GM21717 (cell line): ENCODE measurements at regions not wholly inside any gene's neighbourhood (a gene's known extent, or its start where the extent isn't known, plus 50 kb on each side); places are given as distances from the start of the nearest gene placed in this dataset.
"Not testable (repeated sequence)": the region's sequence is repeated elsewhere in the genome, so short reads cannot be mapped to it uniquely, and the experiment has no call there.

Experiments used
- ATAC-seq: cut with Tn5 transposase; IDR thresholded peaks from one replicate; pipeline ENCODE4 v1.9.1; 2021; ENCODE audit warnings: mild to moderate bottlenecking, moderate library complexity; ENCODE audit not compliant: unreplicated experiment

DNA sequence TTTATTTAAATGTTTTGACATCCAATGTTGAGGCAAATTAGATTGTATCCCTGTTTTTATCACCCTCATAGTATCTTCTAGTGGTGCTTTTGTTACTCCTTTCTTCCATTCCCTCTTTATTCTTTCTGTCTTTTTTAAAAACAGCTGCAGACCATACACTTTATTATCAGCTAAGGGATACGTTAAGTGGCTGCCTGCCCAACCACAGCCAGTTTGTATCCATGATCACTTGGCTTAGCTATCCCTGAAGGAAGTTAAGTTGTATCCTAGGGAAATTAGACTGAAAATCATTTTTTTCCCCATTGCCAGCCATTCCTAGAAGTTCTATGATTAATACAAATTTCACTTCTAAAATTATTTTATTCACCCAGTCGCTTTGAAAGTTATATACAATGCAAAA lies 1032.7 kb downstream of the NR2F1-AS1 start:
- no peak for ATAC-seq

DNA sequence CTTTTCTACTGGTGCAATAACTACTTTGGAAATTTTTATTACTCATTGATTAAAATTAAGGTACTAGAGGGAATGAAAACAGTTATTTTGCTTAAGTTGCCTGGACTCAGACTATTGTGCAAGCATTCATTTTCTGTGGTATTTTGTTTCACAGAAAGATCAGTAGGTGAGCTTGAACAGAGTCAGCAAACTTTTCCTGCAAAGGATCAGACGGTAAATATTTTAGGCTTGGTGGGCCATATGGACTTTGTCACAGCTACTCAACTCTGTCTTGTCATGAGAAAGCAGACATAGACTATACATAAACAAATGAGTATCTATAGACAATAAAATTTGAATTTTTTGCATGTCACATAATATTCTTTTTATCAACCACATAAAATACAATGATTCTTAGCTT lies 1036.4 kb downstream of the NR2F1-AS1 start:
- no peak for ATAC-seq

DNA sequence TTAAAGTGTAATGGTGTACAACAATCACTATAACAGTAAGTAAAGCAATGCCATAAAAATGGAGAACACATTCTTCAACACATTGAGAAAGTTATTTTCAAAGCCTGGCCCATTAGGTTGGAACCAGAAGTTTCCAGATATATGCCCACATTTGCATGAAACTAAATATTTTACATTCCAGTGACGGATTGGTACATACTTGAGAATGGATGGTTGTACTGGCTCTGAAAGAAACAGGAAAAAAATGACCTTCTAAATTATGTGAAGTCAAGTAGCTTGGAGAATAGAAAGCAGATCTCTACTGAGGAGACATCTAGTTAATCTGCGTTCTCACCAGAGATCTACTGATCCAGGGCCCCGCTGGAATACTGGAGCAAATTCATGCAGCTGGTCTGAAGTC lies 1037.0 kb downstream of the NR2F1-AS1 start:
- no peak for ATAC-seq

DNA sequence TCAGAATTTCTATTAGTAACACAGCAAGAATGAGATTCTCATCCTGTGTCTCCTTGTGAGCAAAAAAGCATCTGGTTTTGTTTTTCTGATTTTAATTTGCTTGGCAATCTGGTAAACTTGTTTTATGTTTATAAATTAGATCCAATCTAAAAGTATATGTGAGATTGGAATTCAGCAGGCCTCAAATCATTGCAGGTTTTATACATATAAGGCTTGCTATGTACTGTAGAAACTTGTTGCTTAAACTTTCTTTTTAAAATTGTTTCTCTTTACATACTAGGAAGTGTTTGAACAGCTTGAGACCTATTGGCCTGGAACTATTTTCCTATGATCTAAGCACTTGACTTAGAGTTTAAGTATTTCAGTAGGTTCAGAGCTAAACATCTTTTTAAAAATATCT lies 1037.8 kb downstream of the NR2F1-AS1 start:
- no peak for ATAC-seq

DNA sequence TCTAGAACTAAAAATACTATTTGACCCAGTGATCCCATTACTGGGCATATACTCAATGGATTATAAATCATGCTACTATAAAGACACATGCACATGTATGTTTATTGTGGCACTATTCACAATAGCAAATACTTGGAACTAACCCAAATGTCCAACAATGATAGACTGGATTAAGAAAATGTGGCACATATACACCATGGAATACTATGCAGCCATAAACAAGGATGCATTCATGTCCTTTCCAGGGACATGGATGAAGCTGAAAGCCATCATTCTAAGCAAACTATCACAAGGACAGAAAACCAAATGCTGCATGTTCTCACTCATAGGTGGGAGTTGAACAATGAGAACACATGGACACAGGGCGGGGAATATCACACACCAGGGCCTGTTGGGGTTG lies 1039.0 kb downstream of the NR2F1-AS1 start:
- not testable (repeated sequence) for ATAC-seq

DNA sequence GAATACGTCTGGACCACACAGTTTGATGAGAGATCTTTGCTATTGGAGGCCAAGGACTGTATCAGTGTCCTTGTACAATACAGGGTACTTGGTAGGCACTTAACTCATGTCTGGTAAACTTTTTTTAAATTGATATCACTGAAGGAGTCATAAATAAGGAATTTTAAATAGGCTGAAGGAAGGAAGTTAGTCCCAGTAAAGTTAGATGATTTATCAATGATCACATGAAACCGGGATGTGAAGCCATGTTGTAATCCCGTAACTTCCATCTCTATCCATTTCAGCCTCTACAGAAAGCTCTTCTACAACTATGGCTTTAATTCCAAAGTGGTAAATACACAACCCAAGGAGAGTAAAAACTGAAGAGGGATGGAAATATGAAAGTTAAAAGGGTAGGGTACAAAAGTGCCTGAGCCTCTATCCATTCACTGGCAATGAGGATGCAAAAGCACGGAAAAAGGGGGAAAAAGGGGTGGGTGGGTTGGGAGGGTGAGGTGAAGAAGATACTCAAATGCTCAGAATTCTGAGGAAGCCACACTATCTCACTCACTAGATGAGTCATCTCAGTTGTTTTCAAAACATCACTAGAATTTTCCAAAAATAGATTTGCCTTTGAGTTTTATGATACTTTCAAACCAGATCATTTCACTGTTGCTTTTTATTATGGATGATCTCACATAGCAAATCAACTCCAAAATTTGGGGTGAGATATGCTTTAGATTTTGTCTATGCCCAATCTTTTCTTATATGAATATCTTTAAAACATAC lies 1053.5 kb downstream of the NR2F1-AS1 start:
- ATAC-seq: peak; percentile 81

DNA sequence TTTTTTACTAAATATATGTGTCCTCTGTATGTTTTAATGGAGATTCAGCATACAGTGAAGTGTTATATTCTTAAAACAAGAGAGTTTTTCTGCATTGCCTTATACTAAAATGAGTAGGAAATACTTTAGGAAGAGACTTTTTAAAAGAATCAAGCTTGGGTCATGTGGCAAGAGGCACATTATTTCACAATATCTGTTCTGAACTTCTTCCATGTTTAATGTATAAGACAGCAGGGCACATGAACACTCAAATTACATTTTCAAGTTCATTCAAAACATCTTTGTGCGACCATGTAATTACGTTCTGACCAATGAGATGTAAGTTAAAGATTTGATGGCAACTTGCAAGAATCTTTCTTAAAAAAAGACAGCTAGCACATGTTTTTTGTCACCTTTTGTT lies 1055.9 kb downstream of the NR2F1-AS1 start:
- ATAC-seq: no peak

DNA sequence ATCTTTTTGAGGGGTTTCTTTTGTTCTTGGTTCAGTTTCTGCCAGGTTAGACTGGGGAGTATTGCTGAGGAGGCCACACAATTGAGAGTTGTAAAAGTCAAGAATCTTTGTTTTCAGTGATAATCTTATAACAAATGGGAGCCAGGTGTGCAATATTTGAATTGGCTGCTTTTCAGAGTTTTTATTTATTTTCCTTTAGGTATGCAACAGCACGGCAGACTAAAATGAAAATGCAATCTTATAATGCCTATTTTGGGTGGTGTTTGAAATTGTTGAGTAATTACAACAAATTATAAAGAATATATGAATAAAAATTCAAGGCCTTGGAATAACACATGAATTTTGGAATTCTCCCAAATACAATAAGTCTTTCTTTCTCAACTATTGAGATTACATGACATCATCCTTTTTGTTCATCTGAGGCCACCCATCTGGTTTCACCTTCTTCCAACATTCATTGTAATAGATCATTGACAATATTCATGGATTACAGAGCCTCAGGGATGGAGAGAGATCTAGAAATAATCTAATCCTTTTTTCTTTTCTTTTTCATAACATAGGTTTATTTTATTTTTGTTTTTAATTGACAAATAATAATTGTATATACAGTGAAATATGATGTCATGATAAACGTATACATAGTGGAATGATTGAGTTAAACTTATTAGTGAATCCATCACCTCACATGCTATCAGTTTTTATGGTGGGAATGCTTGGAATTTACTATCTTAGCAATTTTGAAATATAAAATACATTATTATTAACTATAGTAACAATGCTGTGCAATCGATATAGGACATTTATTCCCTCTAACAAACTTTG lies 1061.0 kb downstream of the NR2F1-AS1 start:
- no peak for ATAC-seq

DNA sequence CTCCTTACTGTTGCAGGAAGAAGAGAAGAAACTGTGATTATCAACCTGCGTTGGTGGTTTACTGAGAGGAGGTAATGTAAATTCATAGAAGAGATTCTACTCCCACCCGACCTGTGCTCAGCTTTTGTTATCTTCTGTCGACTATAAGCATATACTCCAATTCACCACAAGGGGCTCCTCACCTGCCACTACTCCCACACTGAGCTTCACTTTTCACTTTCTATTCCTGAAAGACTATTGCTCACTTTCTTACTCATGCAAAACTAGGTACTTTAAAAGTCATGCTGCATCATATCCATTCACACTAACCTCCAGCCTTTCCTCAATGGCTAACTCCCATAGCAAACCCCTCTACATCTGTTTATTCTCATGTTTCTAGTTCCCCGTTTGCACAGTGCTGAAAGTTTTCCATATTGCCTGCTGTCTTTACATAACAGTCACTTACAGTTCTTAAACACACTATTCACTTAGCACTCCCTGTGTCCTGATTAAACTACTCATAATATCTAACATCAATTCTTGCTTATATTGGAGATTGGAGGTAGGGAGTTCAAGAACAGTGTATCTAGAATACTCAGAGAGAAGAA lies 1062.6 kb downstream of the NR2F1-AS1 start:
- peak; percentile 100 for ATAC-seq

DNA sequence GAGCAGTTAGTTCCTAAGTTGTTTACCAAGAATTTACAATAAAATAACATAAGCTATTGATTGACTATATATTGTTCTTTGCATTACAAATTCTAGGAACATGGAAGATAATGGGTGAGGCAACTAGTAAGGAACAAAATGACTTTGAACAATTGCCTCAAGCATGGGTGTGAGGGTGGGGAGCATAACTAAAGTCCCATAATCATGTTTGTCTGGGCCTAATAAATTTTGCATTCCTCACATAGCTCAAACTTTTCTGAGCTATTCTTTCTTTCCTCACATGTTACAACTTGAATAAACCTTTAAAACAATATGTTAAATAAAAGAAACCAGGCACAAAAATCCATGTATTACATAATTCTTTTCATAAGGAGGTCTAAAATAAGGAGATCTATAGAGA lies 1066.1 kb downstream of the NR2F1-AS1 start:
- no peak for ATAC-seq

DNA sequence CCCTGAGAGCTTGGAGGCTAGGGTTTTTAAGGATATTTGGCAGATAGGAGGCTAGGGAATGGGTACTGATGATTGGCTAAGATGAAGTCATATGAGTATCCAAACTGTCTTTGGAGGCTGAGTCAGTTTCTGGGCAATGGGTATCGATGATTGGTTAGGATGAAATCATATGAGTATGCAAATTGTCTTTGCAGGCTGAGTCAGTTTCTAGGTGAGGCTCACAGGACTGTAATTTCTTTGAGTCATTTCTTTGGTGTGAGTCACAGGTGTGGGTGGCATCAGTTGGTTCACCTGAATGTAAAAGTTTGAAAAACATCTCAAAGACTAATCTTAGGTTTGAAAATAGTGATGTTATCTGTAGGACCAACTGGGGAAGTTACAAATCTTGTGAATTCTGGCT lies 1068.0 kb downstream of the NR2F1-AS1 start:
- no peak for ATAC-seq

DNA sequence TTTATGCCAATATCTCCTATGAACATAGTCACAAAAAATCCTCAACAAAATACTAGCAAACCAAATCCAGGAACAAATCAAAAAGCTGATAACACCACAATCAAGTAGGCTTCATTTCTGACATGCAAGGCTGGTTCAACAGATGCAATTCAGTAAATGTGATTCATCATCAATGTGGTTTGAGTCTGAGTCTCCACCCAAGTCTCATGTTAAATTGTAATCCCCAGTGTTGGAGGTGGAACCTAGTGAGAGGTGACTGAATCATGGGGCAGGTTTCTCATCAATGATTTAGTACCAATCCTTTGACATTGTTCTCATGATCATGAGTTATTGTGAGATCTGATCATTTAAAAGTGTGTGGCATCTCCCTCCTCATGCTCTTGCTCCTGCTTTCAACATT lies 1072.7 kb downstream of the NR2F1-AS1 start:
- ATAC-seq: no peak

DNA sequence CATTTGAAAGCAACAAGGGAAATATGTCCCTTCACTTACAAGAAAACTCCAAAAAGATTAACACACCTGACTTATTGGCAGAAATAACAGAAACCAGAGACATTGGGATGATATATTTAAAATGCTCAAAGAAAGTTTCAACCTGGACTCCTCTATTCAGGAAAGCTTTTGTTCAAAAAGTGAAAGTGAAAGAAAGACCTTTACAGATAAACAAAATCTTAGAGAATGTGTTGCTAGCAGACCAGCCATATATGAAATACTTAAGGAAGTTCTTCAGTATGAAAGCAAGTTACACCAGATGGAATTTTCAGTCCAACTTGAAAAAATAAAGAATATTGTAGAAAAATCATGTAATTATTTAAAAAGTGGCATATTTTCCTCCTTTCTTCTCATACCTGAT lies 1075.1 kb downstream of the NR2F1-AS1 start:
- ATAC-seq: peak; percentile 72

DNA sequence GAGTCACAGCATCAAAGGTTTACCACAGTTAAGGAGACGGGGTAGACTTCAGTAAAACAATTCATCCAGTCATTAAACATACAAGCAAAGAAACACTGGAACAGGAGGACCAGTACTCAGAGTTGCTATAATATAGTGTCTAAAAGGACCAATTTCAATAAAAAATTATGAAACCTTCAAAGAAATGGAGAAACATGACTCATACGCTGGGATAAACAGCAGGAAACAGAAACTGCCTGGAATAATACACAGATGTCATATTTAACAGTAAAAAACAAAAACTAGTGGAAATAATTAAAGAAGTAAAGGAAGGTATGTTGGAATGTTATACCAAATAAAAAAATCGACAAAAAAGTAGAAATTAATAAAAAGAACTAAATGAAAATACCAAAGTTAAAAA lies 1075.9 kb downstream of the NR2F1-AS1 start:
- ATAC-seq: no peak

DNA sequence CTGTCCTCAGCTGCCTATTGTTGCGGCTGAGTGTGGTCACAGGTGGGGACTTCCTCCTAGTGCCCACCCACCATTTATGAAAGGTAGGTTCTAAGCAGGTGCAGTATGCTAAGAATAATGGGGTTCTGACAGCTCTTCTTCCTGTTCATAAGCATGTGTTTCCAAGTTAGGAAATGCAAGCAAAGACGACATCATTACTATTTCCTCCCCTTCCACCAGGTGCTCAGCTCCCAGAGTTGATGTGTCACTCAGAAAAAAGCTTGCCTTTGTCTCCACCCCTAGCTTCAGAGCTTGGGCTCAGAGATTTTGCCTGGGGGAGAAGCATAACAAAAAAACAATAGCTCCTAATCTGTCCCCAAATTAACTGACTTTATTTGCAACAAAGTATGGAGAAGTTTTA lies 1076.7 kb downstream of the NR2F1-AS1 start:
- ATAC-seq: no peak

DNA sequence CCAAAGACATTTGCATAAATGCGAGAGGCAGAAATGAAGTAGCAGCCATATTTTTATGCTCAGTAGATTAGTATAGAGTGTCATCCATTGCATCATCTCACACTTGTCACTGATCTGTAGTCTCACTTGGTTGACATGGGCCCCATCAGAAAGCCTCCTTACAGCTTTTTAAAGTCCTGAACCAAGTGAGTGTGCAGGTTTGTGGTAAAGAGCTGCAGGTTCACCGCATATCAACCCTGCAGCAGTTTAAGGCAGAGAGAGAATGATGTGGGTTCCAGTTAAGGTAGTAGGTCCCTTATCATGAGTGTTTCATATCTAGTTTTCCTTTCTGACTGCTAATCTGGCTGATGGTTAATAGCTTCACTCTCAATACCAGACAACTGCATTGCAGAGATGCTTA lies 1080.3 kb downstream of the NR2F1-AS1 start:
- ATAC-seq: no peak

DNA sequence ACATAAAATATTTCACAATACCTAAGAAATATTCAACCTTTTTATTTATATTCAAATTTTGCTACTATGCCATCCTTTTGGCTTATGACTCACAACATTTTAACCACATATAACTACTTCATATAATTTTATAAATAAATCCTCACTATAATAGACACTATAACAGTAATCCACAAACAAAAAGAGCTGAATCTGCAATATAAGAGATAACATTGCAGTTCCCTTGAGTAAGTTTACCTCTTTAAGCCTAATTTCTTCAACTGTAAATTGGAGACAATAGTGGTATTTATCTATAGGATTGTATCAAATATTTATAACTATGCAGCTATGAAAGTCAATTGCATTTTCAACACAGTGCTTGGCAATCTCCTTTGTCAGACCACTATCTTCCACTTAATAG lies 1084.5 kb downstream of the NR2F1-AS1 start:
- no peak for ATAC-seq

DNA sequence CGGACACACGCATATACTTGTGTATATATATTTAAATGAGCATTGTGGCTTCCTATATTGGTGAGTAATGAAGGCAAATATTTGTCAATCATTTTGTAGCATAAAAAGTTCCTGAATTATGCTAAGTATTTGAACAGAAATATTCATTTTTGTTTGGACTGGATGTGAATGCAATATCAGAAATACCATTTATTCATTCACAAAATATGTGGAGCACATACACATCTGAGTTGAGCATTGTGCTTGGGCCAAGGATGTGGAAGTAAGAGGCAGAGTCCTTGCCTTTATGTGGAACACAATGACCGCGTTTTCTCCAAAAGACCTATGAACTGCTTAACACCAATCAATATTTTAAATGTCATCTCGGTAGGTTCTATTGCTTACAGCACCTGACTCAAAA lies 1086.5 kb downstream of the NR2F1-AS1 start:
- ATAC-seq: no peak

DNA sequence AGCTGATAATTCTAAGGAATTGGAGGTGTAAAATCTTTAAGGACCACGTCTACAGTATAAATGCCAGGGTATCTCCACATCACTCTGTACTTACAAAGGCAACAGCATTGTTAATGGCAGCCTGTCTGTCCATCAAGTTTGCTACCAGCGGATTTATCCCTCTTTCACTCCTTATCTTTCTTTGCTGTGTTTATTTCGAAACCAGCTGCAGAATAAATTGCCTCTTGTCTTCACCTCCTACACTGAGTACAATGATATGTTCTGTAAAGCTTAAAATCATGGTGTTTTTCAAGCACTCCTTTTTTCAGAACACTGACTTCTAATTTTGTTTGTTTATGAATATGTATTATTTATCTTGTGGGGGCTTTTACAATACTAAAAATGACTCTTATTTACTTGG lies 1088.1 kb downstream of the NR2F1-AS1 start:
- ATAC-seq: no peak

DNA sequence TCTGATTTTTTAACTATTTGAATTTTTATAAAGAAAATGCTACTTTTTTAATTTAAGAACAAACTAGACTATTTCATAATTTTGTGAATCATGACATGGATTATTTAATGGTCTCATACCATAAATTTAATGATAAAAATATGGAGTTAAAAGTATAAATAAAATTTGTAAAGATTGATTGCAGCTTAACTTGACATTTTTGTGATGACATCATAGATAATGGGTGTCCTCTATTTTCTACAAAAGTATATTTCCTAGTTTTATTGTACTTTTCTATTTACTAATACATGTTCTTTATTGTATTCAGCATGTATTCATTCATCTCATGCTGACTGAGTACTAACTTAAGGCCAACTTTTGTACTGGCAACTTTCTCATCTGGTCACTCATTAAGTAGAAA lies 1096.5 kb downstream of the NR2F1-AS1 start:
- ATAC-seq: no peak

DNA sequence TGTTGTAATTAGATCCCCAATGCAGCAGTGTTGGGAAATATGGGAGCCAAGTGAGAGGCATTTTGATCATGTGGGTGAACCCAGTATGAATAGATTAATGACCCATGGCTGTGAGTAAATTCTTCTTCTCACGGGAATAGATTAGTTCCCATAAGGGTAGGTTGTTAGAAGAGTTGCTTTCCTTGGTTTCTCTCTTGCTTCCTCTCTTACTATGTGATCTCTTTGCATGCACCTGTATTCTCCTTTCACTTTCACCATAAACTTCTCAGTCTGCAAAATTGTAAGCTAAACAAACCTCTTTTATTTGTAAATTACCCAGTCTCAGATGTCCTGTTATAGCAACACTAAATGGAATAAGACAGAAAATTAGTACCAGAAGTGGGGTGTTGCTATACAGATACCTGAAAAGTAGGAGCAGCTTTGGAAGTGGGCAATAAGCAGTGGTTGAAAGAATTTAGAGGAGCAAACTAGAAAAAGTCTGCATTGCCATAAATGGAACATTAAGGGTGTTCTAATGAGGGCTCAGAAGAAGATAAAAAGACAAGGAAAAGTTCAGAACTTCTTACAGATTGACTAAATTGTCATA lies 1090.0 kb upstream of the ARRDC3 start:
- ATAC-seq: no peak

DNA sequence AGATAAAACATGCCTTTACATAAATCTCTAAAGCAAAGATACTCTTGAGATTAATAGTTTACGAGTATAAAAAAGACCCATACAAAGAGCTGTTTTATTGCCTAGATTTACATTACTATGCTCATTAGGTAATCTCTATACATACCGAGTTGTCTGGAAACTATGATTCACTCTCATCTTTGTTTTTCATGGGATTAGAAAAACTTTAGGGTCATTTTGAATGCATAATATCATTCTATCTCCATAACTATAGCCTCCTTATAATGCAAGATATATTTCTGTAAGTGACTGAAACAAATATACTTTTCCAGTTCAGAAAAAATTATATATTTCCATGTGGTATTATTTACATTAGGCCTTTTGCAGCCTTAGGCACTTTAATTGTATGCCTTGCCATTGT lies 1088.7 kb upstream of the ARRDC3 start:
- ATAC-seq: no peak
